T1000 (cell line): ENCODE measurements at regions not wholly inside any gene's neighbourhood (a gene's known extent, or its start where the extent isn't known, plus 50 kb on each side); places are given as distances from the start of the nearest gene placed in this dataset.

Experiments used
- DNase-seq: peaks from one replicate; lab custom pipeline; 2025; ENCODE audit warnings: mixed read lengths; lab: John Stamatoyannopoulos, UW

DNA sequence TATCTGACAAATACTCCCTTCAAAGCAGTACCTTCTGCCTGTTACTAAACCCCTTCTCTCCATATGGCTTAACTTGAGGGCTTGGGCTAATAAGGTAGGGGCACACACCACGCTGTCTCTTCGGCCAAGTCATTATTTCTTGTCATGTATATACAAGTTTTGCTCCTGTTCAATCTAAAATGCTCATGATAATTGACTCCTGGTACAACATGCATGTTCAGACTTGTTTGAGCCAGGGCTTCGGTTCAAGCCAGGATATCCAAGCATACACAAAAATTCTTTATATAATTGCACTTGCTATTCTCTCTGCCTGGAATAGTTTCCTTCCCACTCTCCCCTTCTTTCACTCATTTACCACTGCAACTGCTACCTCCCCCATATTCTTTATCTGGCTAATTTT lies 756.0 kb upstream of the C9orf72 start:
- DNase-seq, result no peak

DNA sequence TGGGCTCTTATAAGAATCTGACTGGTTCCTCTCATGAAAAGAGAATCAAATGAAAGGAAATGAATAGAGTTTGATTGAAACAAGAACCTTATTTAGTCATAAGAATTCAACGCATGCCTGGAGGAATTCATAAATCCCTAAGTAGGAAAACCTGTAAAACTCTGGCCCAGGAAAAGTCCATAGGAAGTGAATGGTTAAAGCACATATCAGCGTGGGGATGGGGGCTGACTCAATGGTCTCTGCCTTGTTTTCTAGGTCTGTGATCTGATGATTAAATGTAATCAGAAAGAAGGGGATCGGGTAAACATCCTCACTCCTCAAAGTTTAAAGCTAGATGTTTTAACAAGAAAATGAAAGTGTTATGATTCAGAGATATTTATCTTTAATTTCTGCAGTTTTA lies 759.4 kb upstream of the C9orf72 start:
- DNase-seq, result no peak

DNA sequence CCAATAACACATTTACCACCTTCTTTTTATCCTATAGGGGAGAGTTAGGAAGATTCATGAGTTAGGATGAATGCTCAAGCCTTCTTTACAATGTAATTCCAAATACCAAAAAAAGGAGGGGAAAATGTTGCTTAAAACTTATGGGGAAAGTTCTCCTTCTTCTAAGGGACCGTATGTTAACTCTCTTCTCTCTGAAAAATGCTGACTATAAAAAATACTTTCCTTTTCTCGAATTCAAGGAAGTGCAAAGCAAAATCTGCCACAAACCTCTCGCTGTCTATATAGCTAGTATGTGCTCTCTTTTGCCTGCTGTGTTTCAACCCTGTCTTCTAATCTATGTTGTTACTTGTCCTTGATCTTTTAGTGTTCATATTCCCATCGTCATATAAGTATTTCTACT lies 768.6 kb upstream of the C9orf72 start:
- no peak for DNase-seq

DNA sequence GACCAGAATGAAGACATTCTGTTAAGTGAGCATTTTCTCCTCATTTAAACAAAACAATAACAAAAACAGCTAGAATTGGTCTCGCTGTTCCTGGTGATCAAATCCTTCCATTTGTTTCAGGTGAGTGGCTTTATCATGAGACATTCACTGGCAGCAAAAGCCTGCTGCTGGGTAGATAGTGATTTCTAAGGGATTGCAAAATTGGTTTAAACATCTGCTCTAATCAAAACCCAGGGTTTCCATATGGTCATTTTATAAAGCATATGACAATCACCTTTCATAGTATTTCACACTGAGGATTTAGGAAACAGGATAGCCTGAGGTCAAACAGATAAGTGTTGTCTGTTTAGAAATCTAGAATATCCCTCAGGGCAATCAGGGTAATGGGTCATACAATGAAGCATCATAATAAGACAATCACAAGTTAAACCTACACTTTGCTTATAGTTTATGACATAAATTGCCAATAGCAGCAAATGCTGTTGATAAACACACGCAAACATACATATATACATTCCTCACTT lies 769.6 kb upstream of the C9orf72 start:
- no peak for DNase-seq

DNA sequence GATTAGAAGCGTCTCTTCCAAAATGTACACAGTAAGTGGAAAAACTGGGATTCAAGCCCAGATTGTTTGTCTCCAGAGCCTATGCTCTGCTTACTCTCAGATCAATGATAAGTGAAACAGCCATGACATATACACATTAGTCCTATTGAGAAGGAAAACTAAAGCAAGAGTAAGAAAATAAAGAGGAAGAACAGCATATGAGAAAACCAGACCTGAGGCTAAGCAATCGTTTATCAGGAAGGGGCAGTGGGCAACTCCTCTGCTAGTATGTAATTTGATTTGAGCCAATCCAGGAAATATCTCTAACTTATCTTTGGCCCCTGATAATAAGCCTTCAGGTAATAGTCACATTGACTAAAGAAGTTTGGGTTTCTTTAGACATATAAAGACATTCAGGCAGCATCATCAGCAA lies 789.9 kb upstream of the C9orf72 start:
- DNase-seq, result no peak

DNA sequence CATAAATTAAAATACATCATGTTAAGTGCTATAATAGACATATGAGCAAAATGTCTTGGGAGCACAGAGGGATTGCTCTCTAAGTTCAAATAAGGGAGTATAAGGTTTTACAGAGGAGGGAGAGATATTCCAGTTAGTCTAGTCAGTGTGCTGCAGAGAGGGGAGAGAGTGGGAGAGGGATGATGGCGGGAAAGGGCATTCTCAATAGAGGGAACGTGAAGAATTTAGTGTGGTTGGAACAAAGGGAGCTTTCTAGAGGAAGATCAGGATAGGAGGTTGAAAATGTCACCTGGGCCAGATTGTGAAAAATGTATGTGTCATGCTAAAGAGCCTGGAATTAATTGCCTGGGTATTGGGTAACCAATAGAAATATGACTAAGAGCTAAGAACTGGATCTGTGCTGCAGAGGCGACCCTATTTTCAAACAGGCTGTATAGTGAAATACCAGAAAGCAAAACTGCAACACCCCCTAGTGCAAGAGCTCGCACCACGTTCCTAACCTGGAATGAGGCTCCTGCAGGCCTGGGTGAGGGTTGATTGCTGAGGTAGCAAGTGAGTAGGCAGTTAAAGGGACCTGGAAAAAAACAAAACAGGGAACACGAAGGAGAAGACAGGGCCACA lies 791.8 kb upstream of the C9orf72 start:
- DNase-seq, result no peak

DNA sequence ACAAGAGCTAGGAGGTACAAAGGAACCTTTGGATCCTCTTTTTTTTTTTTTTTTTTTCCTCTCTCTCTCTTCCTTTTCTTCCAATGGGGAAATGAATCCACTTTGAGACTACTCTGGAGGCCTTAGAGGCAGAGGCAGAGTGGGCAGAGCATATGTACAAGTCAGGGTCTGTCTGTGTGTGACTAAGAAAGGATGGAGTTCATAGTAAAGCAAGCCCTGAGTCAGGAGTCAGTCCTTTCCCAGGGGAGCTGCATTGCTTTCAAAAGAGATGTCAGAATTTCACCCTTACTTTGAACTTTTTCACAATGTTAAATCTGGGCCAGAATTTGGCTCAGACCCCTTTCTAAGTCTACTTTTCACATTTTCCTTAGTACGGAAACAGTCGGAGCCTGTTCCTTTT lies 792.4 kb upstream of the C9orf72 start:
- DNase-seq, result no peak

DNA sequence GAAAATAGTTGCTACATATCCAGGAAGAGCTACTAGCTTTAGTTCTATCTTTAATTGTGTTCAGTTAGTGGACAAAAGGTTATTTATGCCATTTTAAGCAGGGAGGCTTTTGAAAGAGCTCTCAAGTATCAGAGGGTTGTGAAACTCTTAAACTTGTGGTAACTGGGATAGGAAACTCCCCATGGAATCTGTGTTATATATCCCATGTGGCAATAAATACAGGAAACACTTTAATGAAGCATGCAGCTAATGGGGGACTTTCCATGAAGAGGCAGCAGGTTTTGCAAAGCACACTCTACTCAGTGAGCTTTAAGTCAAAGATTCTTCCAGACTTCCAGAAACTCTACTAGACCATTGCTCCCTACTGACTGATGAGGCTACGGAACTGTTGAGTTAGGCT lies 805.0 kb upstream of the C9orf72 start:
- no peak for DNase-seq

DNA sequence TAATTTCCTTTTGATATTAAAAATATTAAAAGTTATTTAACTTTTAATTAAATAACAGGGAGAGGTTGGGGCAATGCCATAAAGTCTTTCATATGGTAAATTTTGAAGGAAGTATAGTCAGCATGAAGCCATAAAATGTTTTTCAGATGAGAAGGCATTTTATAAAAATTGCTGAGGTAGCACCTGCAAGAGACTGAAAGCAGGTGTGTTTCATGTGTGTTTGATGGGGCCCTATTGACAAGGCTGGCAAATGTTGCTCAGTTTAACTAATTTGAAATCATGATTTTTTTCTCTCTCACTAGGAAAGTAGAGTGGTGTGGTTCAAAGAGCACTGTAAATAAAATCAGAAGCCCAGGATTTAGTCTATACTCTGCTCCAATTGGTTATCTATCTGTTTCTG lies 805.8 kb upstream of the C9orf72 start:
- no peak for DNase-seq

DNA sequence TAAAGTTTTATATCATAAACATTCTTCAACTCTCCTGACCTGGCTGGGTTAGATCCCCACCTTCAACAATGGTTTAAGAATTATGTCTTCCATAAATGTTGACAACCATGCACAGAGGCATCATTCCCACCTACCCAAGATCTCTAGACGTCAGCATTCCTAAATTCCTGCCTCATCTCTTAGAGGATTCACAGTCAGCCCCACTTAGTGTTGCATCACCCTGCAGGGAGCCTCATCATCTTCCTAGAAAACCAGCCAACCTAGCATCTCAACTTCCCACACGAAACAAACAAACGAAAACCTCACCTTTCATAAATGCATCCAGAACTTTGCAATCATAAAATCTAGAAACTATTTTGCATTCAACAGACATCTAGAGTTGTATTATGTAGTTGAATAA lies 816.1 kb upstream of the C9orf72 start:
- DNase-seq, result no peak

DNA sequence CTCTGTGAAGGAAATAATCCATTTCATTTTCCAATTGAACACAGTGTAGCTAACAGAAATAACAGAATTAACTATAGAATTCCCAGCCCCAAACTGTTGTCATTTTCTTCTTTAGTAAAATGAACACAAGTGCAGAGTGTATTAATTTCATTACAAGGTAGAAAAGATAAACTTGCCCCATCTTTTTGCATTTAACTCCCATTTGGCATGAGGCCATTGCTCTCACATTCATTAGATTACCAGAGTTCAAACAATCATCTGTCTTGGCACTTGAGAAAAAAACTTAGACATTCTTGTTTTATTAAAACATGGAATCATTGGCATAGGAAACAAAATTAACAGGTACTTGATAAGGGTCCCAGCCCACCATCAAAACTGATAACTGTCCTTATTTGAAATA lies 821.5 kb upstream of the C9orf72 start:
- no peak for DNase-seq

DNA sequence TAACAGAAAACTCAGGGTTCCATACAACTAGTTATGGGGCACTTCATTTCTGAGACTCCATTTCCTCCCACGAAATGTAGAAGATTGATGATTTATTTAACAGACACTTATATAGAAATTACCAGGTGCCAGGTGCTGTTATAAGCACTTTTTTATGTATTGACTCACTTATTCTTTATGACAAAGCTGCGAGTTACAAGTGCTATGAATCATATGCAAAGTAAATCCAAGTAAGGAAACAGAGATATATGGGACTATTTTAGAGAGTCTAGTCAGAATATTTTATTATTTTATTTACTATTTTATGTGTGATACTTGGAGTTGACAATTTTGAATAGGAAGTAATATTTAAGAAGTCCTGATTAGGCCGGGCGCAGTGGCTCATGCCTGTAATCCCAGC lies 822.8 kb upstream of the C9orf72 start:
- DNase-seq, result no peak

DNA sequence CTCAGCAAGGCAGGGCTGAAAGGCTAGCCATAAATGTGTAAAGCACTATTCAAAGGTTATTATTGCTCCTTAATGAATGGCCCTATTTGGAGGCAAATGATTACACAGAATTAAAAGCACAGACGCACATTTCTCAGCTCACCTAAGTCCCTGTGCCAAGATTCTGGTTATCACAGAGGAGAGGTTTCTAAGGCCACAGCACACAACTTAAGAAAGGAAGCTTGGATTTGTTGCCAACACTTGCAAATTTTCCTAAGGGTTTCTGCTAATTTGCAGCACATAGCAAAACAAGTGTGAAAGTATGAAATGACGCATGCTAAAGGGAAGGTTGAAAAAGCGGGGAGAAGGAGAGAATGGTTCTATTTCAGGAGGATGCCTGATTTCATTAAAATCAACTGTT lies 834.1 kb upstream of the C9orf72 start:
- no peak for DNase-seq

DNA sequence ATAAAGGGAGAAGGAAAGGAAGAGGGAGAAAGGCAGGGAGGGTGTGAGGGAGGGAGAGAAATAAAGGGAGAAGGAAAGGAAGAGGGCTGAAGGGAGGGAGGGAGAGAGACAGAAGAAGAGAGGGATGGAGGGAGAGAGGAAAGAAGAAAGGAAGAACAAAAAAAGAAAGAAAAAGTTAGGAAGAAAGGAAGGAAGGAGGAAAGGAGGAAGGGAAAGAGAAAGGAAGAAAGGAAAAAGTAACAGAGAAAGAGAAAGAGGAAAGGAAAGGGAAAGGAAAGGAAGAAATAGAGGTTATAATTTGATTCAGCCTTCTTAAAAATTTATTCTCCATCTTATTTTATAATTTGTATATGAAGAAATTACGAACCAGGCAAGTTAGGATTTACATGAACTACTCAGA lies 836.6 kb upstream of the C9orf72 start:
- no peak for DNase-seq

DNA sequence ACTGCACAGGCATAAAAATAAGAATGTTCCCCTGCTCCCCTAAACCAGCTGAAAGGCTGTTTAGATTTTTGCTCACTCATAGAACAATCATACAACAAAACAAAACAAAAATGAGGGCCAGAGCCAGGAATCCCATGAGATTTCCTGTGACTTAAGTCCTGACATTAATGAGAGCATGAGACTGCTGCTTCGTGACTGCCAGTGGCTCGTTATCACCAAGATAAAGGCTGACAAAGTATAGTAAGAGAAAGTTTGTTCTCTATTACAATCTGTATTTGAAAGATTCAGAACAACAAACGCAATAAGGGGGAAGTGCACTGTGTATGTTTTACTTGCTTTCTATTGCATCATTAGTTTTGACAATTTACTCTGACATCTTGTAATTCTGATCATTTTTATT lies 837.1 kb upstream of the C9orf72 start:
- DNase-seq, result no peak

DNA sequence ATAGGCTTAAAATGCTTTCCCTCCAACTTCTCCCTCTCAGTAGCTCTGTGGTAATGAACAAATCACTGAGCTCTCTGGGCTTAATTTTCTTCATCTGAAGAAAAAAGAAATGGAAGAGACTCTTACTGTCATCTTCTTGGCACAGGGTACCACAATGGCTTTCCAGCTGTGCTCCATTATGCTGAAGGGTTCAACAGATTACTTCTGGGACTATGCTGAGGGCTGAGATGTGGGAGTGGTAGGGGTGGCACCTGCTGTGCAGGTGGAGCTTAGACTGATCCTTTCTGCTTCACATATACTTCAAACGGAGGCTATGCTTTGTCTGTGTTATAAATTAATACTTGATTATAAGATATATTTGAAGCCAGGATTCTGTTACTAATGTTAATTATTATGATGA lies 840.2 kb upstream of the C9orf72 start:
- no peak for DNase-seq

DNA sequence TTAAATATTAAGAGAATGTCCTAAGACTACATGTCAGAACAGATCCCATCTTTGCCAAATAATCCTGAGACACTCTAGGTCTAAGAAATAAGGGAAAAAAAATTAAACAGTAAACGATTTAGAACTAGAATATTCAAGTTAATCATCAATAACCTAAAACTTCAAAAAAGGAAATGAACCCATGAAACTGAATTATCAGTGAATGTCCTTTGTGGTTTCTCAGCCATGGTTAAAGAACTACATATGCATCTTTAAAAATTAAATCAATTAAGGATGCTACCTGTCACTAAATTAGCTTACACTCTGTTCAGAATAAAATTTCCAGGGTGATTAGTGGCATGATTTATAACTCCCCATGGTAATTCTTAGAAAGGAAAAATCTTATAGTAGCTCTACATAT lies 850.0 kb upstream of the C9orf72 start:
- no peak for DNase-seq

DNA sequence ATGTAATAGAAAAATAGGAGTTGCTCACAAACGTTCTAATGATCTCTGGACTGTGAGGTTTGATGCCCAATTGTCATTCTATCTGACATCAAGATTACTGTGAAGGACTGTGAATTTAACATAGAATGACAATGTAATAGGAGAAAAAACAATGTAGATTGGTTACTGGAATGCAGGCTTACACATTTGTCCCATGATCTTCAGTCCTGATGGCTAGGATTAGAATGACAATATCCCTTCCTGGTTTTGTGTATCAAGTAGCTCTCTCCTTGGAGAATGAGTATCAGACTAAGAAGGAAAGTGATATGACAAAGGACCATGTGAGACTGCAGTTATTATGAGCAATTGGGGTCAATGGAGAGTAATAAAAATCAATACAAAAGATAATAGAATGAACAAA lies 862.2 kb upstream of the C9orf72 start:
- DNase-seq, result no peak

DNA sequence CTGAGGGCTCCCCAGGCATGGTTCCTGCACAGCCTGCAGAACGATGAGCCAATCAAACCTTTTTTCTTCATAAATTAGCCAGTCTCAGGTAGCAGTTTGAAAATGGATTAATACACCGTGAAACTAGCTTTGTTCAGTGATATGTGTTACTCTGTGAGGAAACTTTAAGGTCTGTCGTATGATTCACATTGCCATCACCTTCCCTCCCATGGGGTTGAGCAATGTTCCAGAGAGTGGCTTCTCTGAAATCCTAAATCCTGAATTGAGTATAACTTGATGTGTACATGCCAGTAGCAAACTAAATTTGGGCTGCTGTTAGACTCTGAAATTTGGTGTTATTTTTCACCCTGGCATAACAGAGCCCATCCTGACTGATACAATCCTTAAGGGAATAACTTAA lies 866.4 kb upstream of the C9orf72 start:
- DNase-seq, result no peak

DNA sequence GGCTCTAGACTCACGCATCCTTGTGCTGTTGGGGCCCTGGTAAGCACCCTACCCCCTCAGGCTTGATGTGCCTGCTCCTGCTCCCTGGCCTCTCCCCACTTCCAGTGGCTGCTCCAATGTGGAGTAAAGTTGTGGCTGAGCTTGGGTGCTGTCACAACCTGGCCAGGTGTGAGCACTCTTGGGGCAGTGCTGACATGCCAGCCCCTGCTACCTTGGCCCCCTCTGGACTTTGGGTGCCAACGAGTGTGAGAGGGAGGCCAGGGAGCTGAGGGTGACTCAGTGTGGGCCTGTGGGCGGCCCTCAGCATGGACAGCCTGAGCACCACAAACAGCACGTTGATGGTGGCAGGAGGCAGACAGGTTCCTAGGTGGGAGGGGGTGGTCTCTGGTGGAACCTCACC lies 870.2 kb upstream of the C9orf72 start:
- DNase-seq, result no peak

DNA sequence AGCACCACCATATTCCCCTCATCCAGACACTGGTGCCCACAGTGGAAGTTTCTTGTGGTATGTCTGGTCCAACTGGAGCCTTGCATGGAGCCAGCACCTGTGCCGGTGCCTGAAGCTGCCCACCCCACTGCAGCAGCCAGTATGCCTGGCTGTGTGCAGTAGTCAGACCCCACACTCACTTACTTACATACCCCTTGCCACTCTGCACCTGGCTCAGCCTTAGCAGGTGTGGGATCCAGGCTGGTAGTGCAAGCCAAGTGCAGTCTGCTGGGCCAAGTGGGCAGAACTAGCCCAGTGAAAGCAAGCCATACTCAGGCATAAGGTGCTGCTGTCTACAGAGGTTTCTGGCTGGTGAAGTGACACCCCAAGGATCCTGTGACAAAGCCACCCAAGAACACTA lies 871.4 kb upstream of the C9orf72 start:
- no peak for DNase-seq

DNA sequence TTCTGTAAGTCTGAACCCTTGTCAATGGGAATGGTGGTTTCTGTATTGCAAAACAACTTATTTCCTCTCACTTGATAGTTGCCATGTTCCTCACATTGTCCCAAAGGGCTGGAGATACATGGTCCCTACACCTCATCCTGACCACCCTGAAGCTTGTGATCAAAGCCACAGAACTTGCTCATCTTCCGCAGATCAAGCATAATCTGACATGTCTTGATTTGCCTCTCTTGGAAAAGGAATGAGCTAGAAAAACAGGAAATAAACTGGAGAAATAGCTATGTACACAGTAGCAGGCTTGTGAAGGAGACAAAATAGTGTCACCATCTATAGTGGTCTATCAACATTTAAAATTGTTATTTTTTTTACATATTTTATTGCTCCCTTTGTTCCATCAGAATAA lies 871.9 kb upstream of the C9orf72 start:
- DNase-seq, result no peak

DNA sequence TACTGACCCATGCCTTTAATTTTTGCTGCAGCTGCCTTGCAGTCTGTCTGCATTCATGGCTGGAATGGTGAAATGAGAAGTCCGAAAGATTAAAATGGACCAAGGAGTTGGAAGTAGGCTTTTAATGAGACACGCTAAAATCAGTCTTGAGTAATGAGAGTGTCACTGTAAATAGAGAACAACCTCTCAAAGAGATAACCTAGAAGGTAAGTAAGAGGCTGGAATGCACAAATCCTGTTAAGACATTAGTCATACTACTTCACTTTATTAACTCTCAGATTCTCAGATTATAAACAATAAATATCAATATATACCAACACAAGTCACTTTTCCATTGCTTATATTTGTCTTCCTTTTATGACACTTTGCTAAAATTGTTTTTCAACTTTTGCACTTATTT lies 880.6 kb upstream of the C9orf72 start:
- DNase-seq, result no peak

DNA sequence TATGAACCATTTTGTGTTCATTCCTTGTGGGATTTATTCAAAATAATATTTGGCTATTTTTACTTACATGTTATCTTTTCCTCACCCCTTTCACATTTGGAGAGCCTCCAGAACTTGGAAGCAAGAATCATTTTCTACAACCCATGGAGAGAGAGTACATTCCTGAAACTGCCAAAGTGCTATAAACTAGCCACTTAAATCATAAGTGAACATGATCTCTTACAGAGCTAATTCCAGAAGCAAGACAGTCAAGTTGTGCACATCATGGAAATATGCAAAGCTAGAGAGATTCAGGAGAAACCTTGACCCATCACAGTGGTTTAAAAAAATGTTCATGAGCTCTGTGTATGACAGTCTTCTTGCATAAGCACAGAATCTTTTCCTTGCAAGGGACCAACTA lies 883.6 kb upstream of the C9orf72 start:
- DNase-seq, result no peak
